ENCODE measurements at regions not wholly inside any gene's neighbourhood (a gene's known extent, or its start where the extent isn't known, plus 50 kb on each side); places are given as distances from the start of the nearest gene placed in this dataset.

GRCh38 chr6:55040102-55040848 is 134.0 kb upstream of the HCRTR2 start:
- no peak for TF ChIP-seq CTCF (IDR thresholded peaks at IDR 0.05)
- TF ChIP-seq REST (IDR thresholded peaks at IDR 0.05; ENCODE audit: insufficient read depth in 1 of 2, low read depth in 2 of 2, low read length in 1 of 2): no peak
- no peak for TF ChIP-seq POLR2AphosphoS5 (IDR thresholded peaks at IDR 0.05; ENCODE audit: low read depth, low read length)
- TF ChIP-seq TCF7L2 (IDR thresholded peaks at IDR 0.05; ENCODE audit: low read depth, low read length): no peak
- no peak for TF ChIP-seq SIN3A (IDR thresholded peaks at IDR 0.05; ENCODE audit: borderline replicate concordance, insufficient read depth, low read depth, low read length)

All from Panc1 (cell line).